ENCODE measurements at regions not wholly inside any gene's neighbourhood (a gene's known extent, or its start where the extent isn't known, plus 50 kb on each side); places are given as distances from the start of the nearest gene placed in this dataset.

DNA sequence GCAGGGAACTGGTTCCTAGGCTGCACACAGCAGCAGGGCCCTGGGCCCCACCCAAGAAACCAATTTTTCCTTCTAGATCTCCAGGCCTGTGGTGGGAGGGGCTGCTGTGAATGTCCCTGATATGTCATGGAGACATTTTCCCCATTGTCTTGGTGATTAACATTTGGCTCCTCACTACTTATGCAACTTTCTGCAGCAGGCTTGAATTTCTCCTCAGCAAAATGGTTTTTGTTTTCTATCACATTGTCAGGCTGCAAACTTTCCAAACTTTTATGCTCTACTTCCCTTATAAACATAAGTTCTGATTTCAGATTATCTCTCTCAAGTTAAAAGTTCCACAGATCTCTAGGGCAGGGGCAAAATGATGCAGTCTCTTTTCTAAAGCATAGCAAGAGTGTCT is 310.2 kb upstream of the PCDH20 start:
- TF ChIP-seq, protein P1, sequence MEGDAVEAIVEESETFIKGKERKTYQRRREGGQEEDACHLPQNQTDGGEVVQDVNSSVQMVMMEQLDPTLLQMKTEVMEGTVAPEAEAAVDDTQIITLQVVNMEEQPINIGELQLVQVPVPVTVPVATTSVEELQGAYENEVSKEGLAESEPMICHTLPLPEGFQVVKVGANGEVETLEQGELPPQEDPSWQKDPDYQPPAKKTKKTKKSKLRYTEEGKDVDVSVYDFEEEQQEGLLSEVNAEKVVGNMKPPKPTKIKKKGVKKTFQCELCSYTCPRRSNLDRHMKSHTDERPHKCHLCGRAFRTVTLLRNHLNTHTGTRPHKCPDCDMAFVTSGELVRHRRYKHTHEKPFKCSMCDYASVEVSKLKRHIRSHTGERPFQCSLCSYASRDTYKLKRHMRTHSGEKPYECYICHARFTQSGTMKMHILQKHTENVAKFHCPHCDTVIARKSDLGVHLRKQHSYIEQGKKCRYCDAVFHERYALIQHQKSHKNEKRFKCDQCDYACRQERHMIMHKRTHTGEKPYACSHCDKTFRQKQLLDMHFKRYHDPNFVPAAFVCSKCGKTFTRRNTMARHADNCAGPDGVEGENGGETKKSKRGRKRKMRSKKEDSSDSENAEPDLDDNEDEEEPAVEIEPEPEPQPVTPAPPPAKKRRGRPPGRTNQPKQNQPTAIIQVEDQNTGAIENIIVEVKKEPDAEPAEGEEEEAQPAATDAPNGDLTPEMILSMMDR (IDR thresholded peaks at IDR 0.05; ENCODE audit: insufficient read depth, low read length, poor library complexity, severe bottlenecking), result no peak
- no peak for TF ChIP-seq EZH2phosphoT487 (conservative IDR thresholded peaks at IDR 0.05; ENCODE audit: low read length)

All from SU-DHL-6 (cell line).